ENCODE measurements at regions not wholly inside any gene's neighbourhood (a gene's known extent, or its start where the extent isn't known, plus 50 kb on each side); places are given as distances from the start of the nearest gene placed in this dataset.

- TF ChIP-seq SUZ12 (IDR thresholded peaks at IDR 0.05; ENCODE audit: extremely low read depth, insufficient read depth, insufficient read length) (no peak), YY1 (IDR thresholded peaks at IDR 0.05; ENCODE audit: insufficient read depth, insufficient read length) (no peak), ZNF274 (IDR thresholded peaks at IDR 0.05; ENCODE audit: low read depth, low read length) (no peak)
- peaks cover 1% of the 10 kb centered on the region for H3K4me1 ChIP-seq (ENCODE audit: insufficient read depth, insufficient read length)
- H3K27me3 ChIP-seq (ENCODE audit: insufficient read depth, insufficient read length), result peaks cover 6% of the 10 kb centered on the region
- no peak overlapping the region for H3K9ac ChIP-seq (ENCODE audit: insufficient read length, low read depth)
- H3K4me3 ChIP-seq (ENCODE audit: insufficient read length, low read depth), result no peak overlapping the region
- DNase-seq (ENCODE audit: low read depth, low spot score), result no peak
- no peaks in the 10 kb centered on the region for H3K36me3 ChIP-seq (ENCODE audit: insufficient read depth, insufficient read length, low read length)
- H3K9me3 ChIP-seq (ENCODE audit: insufficient read depth, low read length), result no peaks in the 10 kb centered on the region
Observed at GRCh38 chr10:78385599-78385998, 351.9 kb downstream of the RPS24 start.

DNA sequence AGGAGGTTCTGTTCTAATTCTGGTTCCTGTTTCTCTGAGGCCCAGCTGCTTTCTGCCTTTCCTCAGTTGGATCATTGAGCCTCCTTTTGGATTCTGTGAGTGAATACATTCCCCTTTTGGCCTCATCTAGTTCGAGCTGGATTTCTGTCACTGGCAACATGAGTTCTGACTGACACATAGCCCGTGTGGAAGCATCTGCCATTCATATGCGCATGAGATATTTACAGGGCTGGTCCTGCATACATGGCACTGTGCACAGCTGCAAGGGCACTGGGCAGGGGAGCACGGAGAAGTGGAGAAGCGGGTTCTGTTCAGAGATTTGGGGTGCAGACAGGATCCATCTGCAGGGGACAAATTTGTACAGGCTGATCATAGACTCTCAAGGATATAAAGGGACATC lies 352.8 kb downstream of the RPS24 start:
- H3K36me3 ChIP-seq (ENCODE audit: insufficient read depth, insufficient read length, low read length), result no peaks in the 10 kb centered on the region
- DNase-seq (ENCODE audit: low read depth, low spot score), result no peak
- H3K27me3 ChIP-seq (ENCODE audit: insufficient read depth, insufficient read length), result peaks cover 6% of the 10 kb centered on the region

GRCh38 chr10:78388331-78389050 lies 354.8 kb downstream of the RPS24 start:
- Histone ChIP-seq H3K4me1 (ENCODE audit: insufficient read depth, insufficient read length) (peaks cover 1% of the 10 kb centered on the region), H3K4me3 (ENCODE audit: insufficient read length, low read depth) (no peak overlapping the region), H3K9me3 (ENCODE audit: insufficient read depth, low read length) (no peaks in the 10 kb centered on the region), H3K27me3 (ENCODE audit: insufficient read depth, insufficient read length) (peaks cover 6% of the 10 kb centered on the region), H3K36me3 (ENCODE audit: insufficient read depth, insufficient read length, low read length) (no peaks in the 10 kb centered on the region), H3K9ac (ENCODE audit: insufficient read length, low read depth) (no peak overlapping the region)
- no peak for TF ChIP-seq ZNF274 (IDR thresholded peaks at IDR 0.05; ENCODE audit: low read depth, low read length)
- TF ChIP-seq YY1 (IDR thresholded peaks at IDR 0.05; ENCODE audit: insufficient read depth, insufficient read length), result no peak
- TF ChIP-seq SUZ12 (IDR thresholded peaks at IDR 0.05; ENCODE audit: extremely low read depth, insufficient read depth, insufficient read length), result no peak
- DNase-seq (ENCODE audit: low read depth, low spot score), result no peak

More for the DNA sequence above, 352.8 kb downstream of the RPS24 start:
- H3K9me3 ChIP-seq (ENCODE audit: insufficient read depth, low read length), result no peaks in the 10 kb centered on the region
- TF ChIP-seq YY1 (IDR thresholded peaks at IDR 0.05; ENCODE audit: insufficient read depth, insufficient read length) (no peak), ZNF274 (IDR thresholded peaks at IDR 0.05; ENCODE audit: low read depth, low read length) (no peak), SUZ12 (IDR thresholded peaks at IDR 0.05; ENCODE audit: extremely low read depth, insufficient read depth, insufficient read length) (no peak)
- H3K9ac ChIP-seq (ENCODE audit: insufficient read length, low read depth), result no peak overlapping the region
- H3K4me1 ChIP-seq (ENCODE audit: insufficient read depth, insufficient read length), result peaks cover 1% of the 10 kb centered on the region
- H3K4me3 ChIP-seq (ENCODE audit: insufficient read length, low read depth), result no peak overlapping the region

- Histone ChIP-seq H3K4me3 (ENCODE audit: insufficient read length, low read depth) (no peak overlapping the region), H3K9me3 (ENCODE audit: insufficient read depth, low read length) (no peaks in the 10 kb centered on the region), H3K36me3 (ENCODE audit: insufficient read depth, insufficient read length, low read length) (no peaks in the 10 kb centered on the region), H3K9ac (ENCODE audit: insufficient read length, low read depth) (no peak overlapping the region), H3K4me1 (ENCODE audit: insufficient read depth, insufficient read length) (peaks cover 1% of the 10 kb centered on the region), H3K27me3 (ENCODE audit: insufficient read depth, insufficient read length) (peaks cover 6% of the 10 kb centered on the region)
- no peak for DNase-seq (ENCODE audit: low read depth, low spot score)
- TF ChIP-seq ZNF274 (IDR thresholded peaks at IDR 0.05; ENCODE audit: low read depth, low read length) (no peak), YY1 (IDR thresholded peaks at IDR 0.05; ENCODE audit: insufficient read depth, insufficient read length) (no peak), SUZ12 (IDR thresholded peaks at IDR 0.05; ENCODE audit: extremely low read depth, insufficient read depth, insufficient read length) (no peak)
Observed at GRCh38 chr10:78389419-78389818, 355.8 kb downstream of the RPS24 start.

DNA sequence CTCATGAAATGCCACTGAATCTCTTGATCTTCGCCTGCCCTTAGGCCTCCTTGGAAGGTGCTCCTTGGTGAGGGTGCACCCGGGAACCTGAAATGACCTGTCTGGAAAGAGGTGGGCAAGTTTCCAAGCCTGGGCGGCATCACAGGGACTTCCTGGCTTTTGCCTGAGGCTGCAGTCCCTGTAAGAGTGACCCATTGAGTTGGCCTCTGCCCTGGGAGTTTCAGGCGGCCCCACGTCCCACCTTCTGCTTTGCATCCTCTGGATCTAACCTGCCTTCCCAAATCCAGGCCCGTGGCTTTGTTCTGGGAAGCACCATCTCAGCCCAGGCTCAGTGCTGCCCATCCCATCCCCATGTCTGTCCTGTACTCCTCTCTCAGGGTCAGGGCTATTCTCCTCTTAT lies 356.4 kb downstream of the RPS24 start:
- Histone ChIP-seq H3K27me3 (ENCODE audit: insufficient read depth, insufficient read length) (peaks cover 3% of the 10 kb centered on the region), H3K9me3 (ENCODE audit: insufficient read depth, low read length) (no peaks in the 10 kb centered on the region), H3K9ac (ENCODE audit: insufficient read length, low read depth) (no peak overlapping the region), H3K4me3 (ENCODE audit: insufficient read length, low read depth) (no peak overlapping the region), H3K4me1 (ENCODE audit: insufficient read depth, insufficient read length) (peaks cover 1% of the 10 kb centered on the region), H3K36me3 (ENCODE audit: insufficient read depth, insufficient read length, low read length) (no peaks in the 10 kb centered on the region)
- TF ChIP-seq ZNF274 (IDR thresholded peaks at IDR 0.05; ENCODE audit: low read depth, low read length), result no peak
- TF ChIP-seq SUZ12 (IDR thresholded peaks at IDR 0.05; ENCODE audit: extremely low read depth, insufficient read depth, insufficient read length), result no peak
- no peak for TF ChIP-seq YY1 (IDR thresholded peaks at IDR 0.05; ENCODE audit: insufficient read depth, insufficient read length)
- DNase-seq (ENCODE audit: low read depth, low spot score), result no peak

DNA sequence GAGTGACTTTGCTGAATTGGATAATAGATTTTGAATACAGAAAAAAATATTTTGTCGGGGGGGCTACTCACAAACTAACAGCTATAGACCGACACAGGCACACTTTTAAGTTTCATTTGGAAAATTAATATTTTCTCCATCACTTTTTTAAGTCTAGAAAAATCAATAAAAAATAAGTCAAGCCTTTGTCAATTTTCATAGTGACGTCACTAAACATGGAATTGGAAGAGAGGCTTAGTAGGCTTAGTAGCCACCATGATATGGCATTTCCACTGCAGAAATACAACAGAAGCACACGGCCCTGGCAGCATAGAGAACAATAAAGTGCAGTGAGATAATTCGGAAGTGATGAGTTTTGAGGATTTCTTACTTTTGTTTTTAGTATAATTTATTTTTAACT lies 357.2 kb downstream of the RPS24 start:
- H3K27me3 ChIP-seq (ENCODE audit: insufficient read depth, insufficient read length), result peaks cover 3% of the 10 kb centered on the region
- H3K9ac ChIP-seq (ENCODE audit: insufficient read length, low read depth), result no peak overlapping the region
- no peak for TF ChIP-seq YY1 (IDR thresholded peaks at IDR 0.05; ENCODE audit: insufficient read depth, insufficient read length)
- no peak for TF ChIP-seq ZNF274 (IDR thresholded peaks at IDR 0.05; ENCODE audit: low read depth, low read length)

GRCh38 chr10:78391585-78391984 lies 357.9 kb downstream of the RPS24 start:
- no peak overlapping the region for H3K4me3 ChIP-seq (ENCODE audit: insufficient read length, low read depth)
- H3K27me3 ChIP-seq (ENCODE audit: insufficient read depth, insufficient read length), result peaks cover 3% of the 10 kb centered on the region
- no peaks in the 10 kb centered on the region for H3K9me3 ChIP-seq (ENCODE audit: insufficient read depth, low read length)
- TF ChIP-seq SUZ12 (IDR thresholded peaks at IDR 0.05; ENCODE audit: extremely low read depth, insufficient read depth, insufficient read length) (no peak), YY1 (IDR thresholded peaks at IDR 0.05; ENCODE audit: insufficient read depth, insufficient read length) (no peak), ZNF274 (IDR thresholded peaks at IDR 0.05; ENCODE audit: low read depth, low read length) (no peak)
- H3K4me1 ChIP-seq (ENCODE audit: insufficient read depth, insufficient read length), result no peaks in the 10 kb centered on the region
- H3K9ac ChIP-seq (ENCODE audit: insufficient read length, low read depth), result no peak overlapping the region
- no peak for DNase-seq (ENCODE audit: low read depth, low spot score)
- no peaks in the 10 kb centered on the region for H3K36me3 ChIP-seq (ENCODE audit: insufficient read depth, insufficient read length, low read length)

More for the DNA sequence above, 357.2 kb downstream of the RPS24 start:
- Histone ChIP-seq H3K4me1 (ENCODE audit: insufficient read depth, insufficient read length) (peaks cover 1% of the 10 kb centered on the region), H3K36me3 (ENCODE audit: insufficient read depth, insufficient read length, low read length) (no peaks in the 10 kb centered on the region), H3K4me3 (ENCODE audit: insufficient read length, low read depth) (no peak overlapping the region), H3K9me3 (ENCODE audit: insufficient read depth, low read length) (no peaks in the 10 kb centered on the region)
- no peak for DNase-seq (ENCODE audit: low read depth, low spot score)
